T-cell (primary cell): ENCODE measurements at regions not wholly inside any gene's neighbourhood (a gene's known extent, or its start where the extent isn't known, plus 50 kb on each side); places are given as distances from the start of the nearest gene placed in this dataset.

ENCODE experiments used
- ATAC-seq, 4 experiments: fragments of 200-7000 bp in 3 of 4; fragments of 150-1000 bp in 1 of 4; cut with Tn5 transposase; replicated peaks in 1 of 4; 1 replicate in 3 of 4; 2 replicates in 1 of 4; pipeline ENCODE4 v1.10.0; 2021; ENCODE audit warnings: moderate library complexity in 3 of 4, mild to moderate bottlenecking in 2 of 4, moderate number of reproducible peaks in 1 of 4
- CTCF ChIA-PET, 2 donors: fragments of 300-600 bp; sonication (Branson Sonifier 250); formaldehyde crosslinking; loops; one replicate each; lab custom pipeline; 2022; ENCODE audit warnings: antibody characterized with exemption in 2 of 2; lab: Charles Lee
- POLR2A ChIA-PET, 2 donors: fragments of 300-600 bp; sonication (Branson Sonifier 250); formaldehyde crosslinking; loops; one replicate each; lab custom pipeline; 2022; ENCODE audit warnings: antibody characterized with exemption in 2 of 2; lab: Charles Lee
- DNase-seq, 35 experiments: peaks; one replicate each; pipeline versions ENCODE4 v3.0.0 to v3.0.0-alpha.2; 2013 to 2023
- H3K27ac ChIP-seq: one replicate; pipeline ENCODE4 v1.5.1; 2013; ENCODE audit warnings: low read length
- H3K27me3 ChIP-seq, 2 experiments: replicated peaks in 1 of 2; 1 replicate in 1 of 2; 2 replicates in 1 of 2; pipeline versions ENCODE4 v1.6.1 to v1.7.0; 2013; ENCODE audit warnings: low read length in 1 of 2, mixed read lengths in 1 of 2; ENCODE audit not compliant: control insufficient read depth in 2 of 2, insufficient read depth in 2 of 2; ENCODE audit errors: extremely low read depth in 1 of 2
- H3K36me3 ChIP-seq, 2 donors: 1 replicate in 1 of 2; 2 replicates in 1 of 2; pipeline versions ENCODE4 v1.6.1 to v1.7.0; 2013; ENCODE audit warnings: low read length in 1 of 2; ENCODE audit not compliant: control insufficient read depth in 2 of 2, insufficient read depth in 1 of 2; ENCODE audit errors: extremely low read depth in 1 of 2
- H3K4me1 ChIP-seq, 2 experiments: 1 replicate in 1 of 2; 2 replicates in 1 of 2; pipeline versions ENCODE4 v1.6.1 to v1.7.0; 2013; ENCODE audit warnings: low read length in 2 of 2, mixed read lengths in 1 of 2; ENCODE audit not compliant: insufficient read depth in 2 of 2, control insufficient read depth in 1 of 2; ENCODE audit errors: extremely low read depth in 1 of 2
- H3K4me3 ChIP-seq, 2 donors: 1 replicate in 1 of 2; 2 replicates in 1 of 2; pipeline versions ENCODE4 v1.5.1 to v1.7.0; 2013; ENCODE audit warnings: mild to moderate bottlenecking in 2 of 2, low read length in 1 of 2, moderate library complexity in 1 of 2; ENCODE audit not compliant: control insufficient read depth in 1 of 2; ENCODE audit errors: extremely low read depth in 1 of 2
- H3K9me3 ChIP-seq: 2 replicates; pipeline ENCODE4 v1.7.0; 2013
- H3K27ac Mint-ChIP-seq, 2 donors: one replicate each; pipeline ENCODE4 v1.8.0; 2020 to 2021; ENCODE audit warnings: mild to moderate bottlenecking in 2 of 2, mixed read lengths in 2 of 2
- H3K27me3 Mint-ChIP-seq, 2 donors: one replicate each; pipeline ENCODE4 v1.8.0; 2021 to 2022; ENCODE audit warnings: mixed read lengths in 2 of 2
- H3K36me3 Mint-ChIP-seq: one replicate; pipeline ENCODE4 v1.8.0; 2021; ENCODE audit warnings: mixed read lengths
- H3K4me1 Mint-ChIP-seq, 3 donors: one replicate each; pipeline ENCODE4 v1.8.0; 2020 to 2022; ENCODE audit warnings: mixed read lengths in 3 of 3, mild to moderate bottlenecking in 1 of 3
- H3K4me3 Mint-ChIP-seq, 3 donors: one replicate each; pipeline ENCODE4 v1.8.0; 2020 to 2022; ENCODE audit warnings: mild to moderate bottlenecking in 3 of 3, mixed read lengths in 3 of 3, moderate library complexity in 3 of 3
- H3K9me3 Mint-ChIP-seq, 3 donors: one replicate each; pipeline ENCODE4 v1.8.0; 2020 to 2022; ENCODE audit warnings: mixed read lengths in 3 of 3
- WGBS: methylation state at CpG from one replicate; pipeline ENCODE4 v1.1.5; 2013; ENCODE audit warnings: missing lambda C conversion rate; ENCODE audit not compliant: insufficient coverage; 5-methylcytosine and 5-hydroxymethylcytosine counted together

DNA sequence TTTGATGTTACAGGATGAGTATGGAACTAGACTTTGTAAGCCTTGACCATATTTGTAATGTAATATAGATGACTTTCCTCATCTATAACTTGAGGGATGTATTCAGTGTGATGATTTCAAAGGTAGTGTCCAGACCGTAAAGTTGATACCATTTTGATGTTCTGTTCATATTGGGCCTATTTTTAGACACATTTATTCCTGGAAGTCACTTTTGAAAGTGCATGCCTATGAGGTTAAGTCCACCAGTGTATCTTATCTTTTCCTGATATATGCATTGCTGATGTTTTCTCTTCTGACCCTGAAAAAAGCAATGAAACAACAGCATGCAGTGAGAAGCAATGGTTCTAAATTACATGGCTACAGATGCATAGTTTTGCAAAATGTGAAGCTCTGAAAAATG lies 244.7 kb upstream of the PDGFD start:
- Histone ChIP-seq H3K36me3 (no peaks in the 10 kb centered on the region), H3K4me1 (no peaks in the 10 kb centered on the region), H3K4me3 (no peak overlapping the region), H3K27me3 (no peaks in the 10 kb centered on the region), H3K9me3 (no peaks in the 10 kb centered on the region), H3K27ac (no peak overlapping the region)
- Mint-ChIP-seq H3K36me3 (no peaks in the 10 kb centered on the region), H3K9me3 (no peaks in the 10 kb centered on the region), H3K27ac (no peak overlapping the region), H3K4me3 (no peak overlapping the region), H3K27me3 (no peaks in the 10 kb centered on the region), H3K4me1 (no peaks in the 10 kb centered on the region)
- no CpG with 5 or more reads among the region's 1 CpG for WGBS
- ChIA-PET CTCF (no interaction called here), POLR2A (no interaction called here)
- no peak for ATAC-seq
- no peak for DNase-seq

DNA sequence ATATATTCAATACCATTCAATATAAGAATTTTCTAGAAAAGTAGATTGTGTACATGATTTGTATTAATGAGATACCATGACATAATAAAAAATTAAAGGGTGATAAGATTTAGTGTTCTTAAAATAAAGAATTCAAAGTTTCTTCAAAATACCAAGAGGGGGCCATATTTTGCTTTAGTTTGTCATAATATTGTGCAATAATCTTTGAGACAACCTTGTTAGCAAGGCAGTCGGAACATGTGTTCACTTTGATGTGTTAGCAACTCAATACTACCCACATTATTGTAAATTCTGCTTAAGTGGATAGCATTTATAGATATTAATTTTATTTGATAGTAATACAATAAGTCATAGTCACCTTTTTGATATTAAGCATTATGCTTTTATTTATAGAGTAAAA lies 241.3 kb upstream of the PDGFD start:
- Mint-ChIP-seq H3K9me3 (no peaks in the 10 kb centered on the region), H3K27ac (no peak overlapping the region), H3K27me3 (peaks cover 0 to 4% of the 10 kb centered on the region in 2 donors), H3K4me3 (no peak overlapping the region), H3K36me3 (no peaks in the 10 kb centered on the region), H3K4me1 (no peaks in the 10 kb centered on the region)
- ChIA-PET POLR2A (no interaction called here), CTCF (no interaction called here)
- Histone ChIP-seq H3K4me1 (no peaks in the 10 kb centered on the region), H3K27ac (no peak overlapping the region), H3K36me3 (no peaks in the 10 kb centered on the region), H3K27me3 (no peaks in the 10 kb centered on the region), H3K4me3 (no peak overlapping the region), H3K9me3 (no peaks in the 10 kb centered on the region)
- WGBS = no CpG with 5 or more reads among the region's 1 CpG
- ATAC-seq (no peak), DNase-seq (no peak)

DNA sequence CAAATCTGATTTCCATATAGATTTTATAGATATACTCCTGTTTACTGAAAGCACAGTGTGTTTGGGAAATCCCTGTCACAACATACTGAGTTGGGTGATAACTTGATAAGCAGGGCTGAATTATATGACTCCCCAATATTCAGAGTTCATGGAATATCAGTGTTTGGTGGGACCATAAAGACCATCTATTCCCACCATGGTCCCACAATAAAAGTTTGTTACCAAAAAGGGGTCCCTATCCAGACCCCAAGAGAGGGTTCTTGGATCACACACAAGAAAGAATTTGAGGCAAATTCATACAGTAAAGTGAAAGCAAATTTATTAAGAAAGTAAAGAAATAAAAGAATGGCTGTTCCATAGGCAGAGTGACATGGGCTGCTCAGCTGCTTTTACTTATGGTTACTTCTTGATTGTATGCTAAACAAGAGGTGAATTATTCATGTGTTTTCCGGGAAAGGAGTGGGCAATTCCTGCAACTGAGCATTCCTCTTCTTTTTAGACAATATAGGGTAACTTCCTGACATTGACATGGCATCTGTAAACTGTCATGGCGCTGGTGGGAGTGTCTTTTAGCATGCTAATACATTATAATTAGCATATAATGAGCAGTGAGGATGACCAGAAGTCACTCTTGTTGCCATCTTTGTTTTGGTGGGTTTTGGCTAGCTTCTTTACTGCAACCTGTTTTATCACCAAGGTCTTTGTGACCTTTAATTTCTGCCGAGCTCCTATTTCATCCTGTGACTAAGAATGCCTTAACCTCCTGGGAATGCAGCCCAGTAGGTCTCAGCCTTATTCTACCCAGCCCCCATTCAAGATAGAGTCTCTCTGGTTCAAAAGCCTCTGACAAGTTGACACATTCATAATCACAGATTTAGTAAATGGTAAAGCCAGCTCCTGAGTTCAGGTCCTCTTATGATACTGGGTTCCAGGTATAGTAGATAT lies 240.6 kb upstream of the PDGFD start:
- H3K36me3 Mint-ChIP-seq = no peaks in the 10 kb centered on the region
- H3K4me3 Mint-ChIP-seq = no peak overlapping the region
- no CpG with 5 or more reads among the region's 3 CpGs for WGBS
- DNase-seq (no peak), ATAC-seq (no peak)
- POLR2A ChIA-PET = no interaction called here
- Histone ChIP-seq H3K27ac (no peak overlapping the region), H3K4me1 (no peaks in the 10 kb centered on the region), H3K27me3 (no peaks in the 10 kb centered on the region), H3K9me3 (no peaks in the 10 kb centered on the region), H3K4me3 (no peak overlapping the region), H3K36me3 (no peaks in the 10 kb centered on the region)
- no peak overlapping the region for H3K27ac Mint-ChIP-seq
- H3K4me1 Mint-ChIP-seq = no peaks in the 10 kb centered on the region
- H3K27me3 Mint-ChIP-seq = peaks cover 0 to 4% of the 10 kb centered on the region in 2 donors
- H3K9me3 Mint-ChIP-seq = no peaks in the 10 kb centered on the region
- CTCF ChIA-PET = no interaction called here

DNA sequence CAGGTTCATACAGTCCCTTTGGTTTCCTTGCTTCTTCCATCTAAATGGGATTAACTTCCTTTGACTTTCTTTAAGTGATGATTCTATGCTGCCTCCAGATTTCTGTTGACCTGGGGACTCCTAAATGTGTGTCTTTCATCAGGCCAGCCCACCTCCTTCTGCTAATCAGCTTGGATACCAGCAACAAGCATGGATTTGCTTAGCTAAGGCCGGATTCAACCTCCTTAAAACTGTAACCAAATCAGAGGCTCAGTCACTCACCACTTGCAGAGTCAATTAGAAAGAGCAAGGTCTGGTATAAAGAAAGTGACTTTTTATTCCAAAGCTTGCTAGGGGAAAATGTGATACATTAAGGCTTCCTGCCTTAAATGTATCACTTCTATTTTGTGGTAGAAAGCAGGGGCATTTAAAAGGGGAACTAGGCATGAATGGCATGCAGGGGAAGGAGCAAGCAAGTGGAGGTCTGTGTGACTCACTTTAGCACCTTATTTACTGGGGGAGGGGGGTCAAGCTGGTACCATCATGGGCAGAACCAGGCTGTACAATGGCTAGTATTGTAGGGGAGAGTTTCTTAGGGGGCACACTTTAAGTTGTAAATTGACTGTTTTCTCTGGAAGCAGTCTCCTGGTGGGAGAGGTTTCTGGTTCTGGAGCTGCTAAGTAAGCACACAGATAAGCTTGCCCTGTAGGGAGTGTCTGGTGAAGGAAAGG lies 239.0 kb upstream of the PDGFD start:
- Histone ChIP-seq H3K27me3 (no peaks in the 10 kb centered on the region), H3K36me3 (no peaks in the 10 kb centered on the region), H3K4me1 (no peaks in the 10 kb centered on the region), H3K9me3 (no peaks in the 10 kb centered on the region), H3K4me3 (no peak overlapping the region), H3K27ac (no peak overlapping the region)
- CTCF ChIA-PET = no interaction called here
- no peaks in the 10 kb centered on the region for H3K4me1 Mint-ChIP-seq
- H3K9me3 Mint-ChIP-seq = no peaks in the 10 kb centered on the region
- no CpG with 5 or more reads among the region's 1 CpG for WGBS
- H3K27ac Mint-ChIP-seq = no peak overlapping the region
- ATAC-seq = no peak
- POLR2A ChIA-PET = no interaction called here
- H3K36me3 Mint-ChIP-seq = no peaks in the 10 kb centered on the region
- no peak overlapping the region for H3K4me3 Mint-ChIP-seq
- no peak for DNase-seq
- peaks cover 0 to 4% of the 10 kb centered on the region in 2 donors for H3K27me3 Mint-ChIP-seq

DNA sequence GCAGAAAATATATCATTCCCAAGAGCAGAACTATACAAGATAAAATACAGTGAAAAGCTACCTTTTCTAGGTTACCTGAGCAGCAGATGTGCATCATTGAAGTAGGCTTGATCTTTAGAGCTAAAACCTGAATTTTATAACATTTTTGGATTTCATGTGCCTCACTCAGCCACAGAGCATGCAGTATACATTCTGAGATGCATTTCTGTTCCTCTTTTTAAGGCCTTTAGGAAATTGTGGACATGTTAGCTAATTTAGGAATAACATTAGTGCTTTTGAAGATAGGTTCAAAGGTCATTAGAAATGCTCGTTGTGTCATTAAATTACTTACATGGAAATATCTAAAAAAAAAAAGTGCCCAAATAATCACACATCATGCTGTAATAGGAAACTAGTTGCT lies 230.6 kb upstream of the PDGFD start:
- Mint-ChIP-seq H3K9me3 (no peaks in the 10 kb centered on the region), H3K36me3 (no peaks in the 10 kb centered on the region), H3K27ac (no peak overlapping the region), H3K4me1 (no peaks in the 10 kb centered on the region), H3K27me3 (peaks cover 0 to 2% of the 10 kb centered on the region in 2 donors), H3K4me3 (no peak overlapping the region)
- Histone ChIP-seq H3K9me3 (no peaks in the 10 kb centered on the region), H3K4me3 (no peak overlapping the region), H3K4me1 (no peaks in the 10 kb centered on the region), H3K27ac (no peak overlapping the region), H3K36me3 (no peaks in the 10 kb centered on the region), H3K27me3 (no peaks in the 10 kb centered on the region)
- ChIA-PET POLR2A (interaction anchor here in 1 of 2 donors (0.5 kb wide), 1 partner anchor 106 kb away, joined by 4 read pairs; no protein-coding TSS in a partner anchor), CTCF (interaction anchor here in 1 of 2 donors (0.6 to 1.0 kb wide), 2 partner anchors 12 to 13 kb away, joined by 3 read pairs; no protein-coding TSS in a partner anchor)
- ATAC-seq = no peak
- WGBS = no CpG with 5 or more reads among the region's 1 CpG
- DNase-seq = no peak

DNA sequence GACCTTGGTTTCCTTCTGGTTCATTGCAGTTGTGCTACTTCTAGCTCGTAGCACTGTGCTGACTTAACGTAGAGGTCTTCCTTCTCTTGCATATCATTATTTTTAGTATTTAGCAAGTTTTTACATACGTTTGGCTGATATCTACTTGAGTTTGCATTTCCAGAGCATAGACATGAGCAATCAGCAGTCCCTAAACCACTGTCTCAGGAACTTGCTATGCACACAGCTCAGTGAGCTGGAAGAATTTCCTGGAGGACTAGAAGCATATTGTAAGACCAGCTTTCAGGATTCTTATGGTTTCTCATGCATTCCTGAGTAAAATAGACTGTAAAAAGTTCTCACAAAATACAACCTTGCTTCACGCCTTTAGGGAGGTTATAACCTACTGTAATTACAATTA lies 226.7 kb upstream of the PDGFD start:
- Histone ChIP-seq H3K4me1 (no peaks in the 10 kb centered on the region), H3K27ac (no peak overlapping the region), H3K27me3 (no peaks in the 10 kb centered on the region), H3K4me3 (no peak overlapping the region), H3K36me3 (no peaks in the 10 kb centered on the region), H3K9me3 (no peaks in the 10 kb centered on the region)
- Mint-ChIP-seq H3K4me1 (no peaks in the 10 kb centered on the region), H3K4me3 (no peak overlapping the region), H3K27me3 (peaks cover 0 to 2% of the 10 kb centered on the region in 2 donors), H3K27ac (no peak overlapping the region), H3K9me3 (no peaks in the 10 kb centered on the region), H3K36me3 (no peaks in the 10 kb centered on the region)
- CTCF ChIA-PET = no interaction called here
- POLR2A ChIA-PET = no interaction called here
- ATAC-seq (no peak), DNase-seq (no peak)
- 73% methylated on average over 3 of the region's 4 CpGs for whole genome bisulfite sequencing
